ENCODE measurements at regions not wholly inside any gene's neighbourhood (a gene's known extent, or its start where the extent isn't known, plus 50 kb on each side); places are given as distances from the start of the nearest gene placed in this dataset.

DNA sequence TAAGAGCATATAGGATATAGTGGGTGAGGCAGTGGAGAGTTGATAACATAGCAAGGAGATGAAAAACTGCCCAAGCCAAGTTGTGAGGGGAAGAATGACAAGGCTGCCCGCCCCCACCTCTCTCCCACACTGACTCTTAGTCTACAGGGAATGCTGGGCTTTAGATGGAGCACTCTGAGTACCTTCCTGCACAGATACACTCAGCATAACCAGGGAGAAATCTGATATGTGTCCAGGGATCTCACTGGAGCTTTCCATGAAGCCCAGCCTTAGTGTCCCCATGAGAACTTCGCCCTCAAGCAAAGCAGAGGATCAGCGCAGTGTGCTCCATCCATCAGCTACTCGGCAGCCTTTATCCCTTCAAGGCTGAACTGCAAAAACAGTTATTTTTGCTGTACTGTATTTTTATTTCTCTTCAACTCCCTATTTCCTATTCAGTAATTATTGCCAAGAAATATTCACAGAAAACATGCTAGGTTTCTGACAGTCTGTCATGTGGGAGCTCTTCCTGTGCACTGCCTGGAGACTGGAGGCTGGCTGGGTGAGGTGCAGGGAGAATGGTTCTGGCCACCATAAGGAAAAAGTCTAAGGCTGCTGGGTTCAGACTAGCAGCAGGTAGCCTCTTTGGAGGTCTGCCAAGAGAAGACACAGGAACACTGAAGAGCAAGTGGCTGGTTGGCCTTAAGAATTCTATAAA is 475.2 kb upstream of the PPP2R3A start:
- no peak for DNase-seq

DNA sequence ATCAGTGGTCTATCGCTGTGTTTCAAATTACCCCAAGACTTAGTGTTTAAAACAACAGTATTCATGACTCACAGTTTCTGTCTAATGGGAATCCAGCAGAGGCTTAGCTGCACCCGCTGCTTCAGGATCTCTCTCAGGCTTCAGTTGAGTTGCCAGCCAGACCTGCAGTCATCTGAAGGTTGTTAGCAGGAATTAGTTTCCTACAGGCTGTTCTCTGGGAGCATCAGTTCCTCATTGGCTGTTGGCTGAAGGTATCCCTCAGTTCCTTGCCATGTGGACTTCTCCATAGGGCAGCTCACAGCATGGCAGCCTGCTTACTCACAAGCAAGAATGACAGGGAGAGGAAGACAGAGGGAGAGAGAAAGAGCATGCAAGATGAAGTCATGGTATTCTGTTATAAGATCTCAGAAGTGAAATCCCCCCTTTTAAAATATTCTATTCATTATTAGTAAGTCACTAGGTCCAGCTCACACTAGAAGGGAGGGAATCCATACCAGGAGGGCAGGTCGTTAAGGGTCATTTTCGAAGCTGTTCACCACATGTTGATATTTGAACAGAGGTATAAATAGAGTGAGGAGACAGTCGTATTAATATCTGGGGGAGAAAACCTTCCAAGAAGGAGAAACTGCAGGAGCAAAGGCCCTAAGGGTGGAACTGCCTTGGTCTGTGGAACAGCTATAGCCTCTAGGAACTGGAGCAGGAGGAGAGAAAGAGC is 473.9 kb upstream of the PPP2R3A start:
- DNase-seq, result no peak

DNA sequence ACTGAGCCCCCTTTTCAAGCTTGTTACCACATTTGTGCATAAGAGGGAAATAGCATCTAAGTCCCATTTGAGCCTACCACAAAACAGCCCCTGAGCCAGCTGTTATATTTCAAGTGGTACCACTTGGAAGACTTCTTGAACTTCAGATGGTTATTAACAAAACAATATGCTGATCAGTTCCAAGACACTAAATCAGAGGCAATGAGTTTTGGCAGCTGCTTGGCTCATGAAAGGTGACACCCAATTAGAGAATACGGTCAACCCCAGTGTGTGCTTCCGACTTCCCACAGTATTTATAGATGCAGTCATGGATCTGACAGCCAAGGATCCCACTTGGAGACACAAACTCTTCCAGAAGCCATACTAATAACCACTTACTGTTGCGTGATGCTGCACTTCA is 469.6 kb upstream of the PPP2R3A start:
- no peak for DNase-seq

DNA sequence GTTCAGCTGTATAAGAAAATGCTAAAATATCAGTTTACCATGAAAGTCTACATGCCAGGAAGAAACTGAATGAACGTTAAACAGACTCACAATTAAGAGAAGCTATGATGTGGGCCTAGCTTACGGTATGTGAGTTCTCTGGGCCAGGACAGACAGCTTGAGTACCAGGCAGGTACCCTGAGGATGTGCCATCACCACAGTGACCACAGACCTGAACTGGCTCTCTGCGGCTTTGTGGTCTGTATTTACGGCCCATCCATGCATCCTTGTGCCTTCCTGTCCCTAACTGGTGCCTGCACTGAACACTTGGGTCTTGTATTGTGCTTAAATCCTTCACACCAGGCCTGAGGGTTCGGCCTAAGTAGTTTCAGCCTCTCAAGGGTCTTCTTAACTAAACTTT is 467.5 kb upstream of the PPP2R3A start:
- DNase-seq, result no peak

DNA sequence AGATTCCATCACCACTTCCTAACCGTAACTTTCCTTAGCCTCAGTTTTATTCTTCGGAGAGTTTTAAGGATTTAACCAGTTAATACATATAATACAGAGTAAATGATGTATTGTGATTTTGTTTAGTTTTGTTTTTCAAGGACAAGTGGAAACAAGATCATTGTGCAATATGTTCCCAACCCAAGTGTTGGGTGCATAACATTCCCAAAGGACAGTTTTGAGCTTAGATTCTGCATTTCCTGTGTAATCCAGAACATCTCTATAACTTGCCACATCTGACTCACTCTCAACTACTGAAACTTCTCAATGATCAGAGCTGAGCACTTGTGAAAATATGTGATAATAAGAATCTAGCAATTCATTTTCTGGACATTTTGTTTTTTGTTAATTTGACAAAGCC is 466.1 kb upstream of the PPP2R3A start:
- DNase-seq, result no peak

DNA sequence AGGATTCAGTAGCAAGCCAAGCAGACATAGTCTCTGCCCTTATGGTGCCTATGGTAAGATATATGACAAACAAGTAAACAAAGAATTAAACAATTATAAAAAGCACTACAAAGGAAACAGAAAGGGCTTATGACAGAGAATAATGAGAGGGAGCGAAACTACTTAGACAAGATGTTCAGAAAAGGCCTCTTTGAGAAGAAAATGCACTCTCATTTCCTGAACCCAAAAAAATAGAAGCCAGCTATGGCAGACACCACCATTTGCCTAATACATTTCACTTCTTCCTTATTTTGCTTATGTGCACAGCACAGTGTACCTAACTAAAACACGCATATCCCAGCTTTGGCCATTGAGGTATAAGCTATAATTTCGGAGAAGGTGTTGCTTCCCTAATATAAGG is 465.5 kb upstream of the PPP2R3A start:
- DNase-seq, result no peak

DNA sequence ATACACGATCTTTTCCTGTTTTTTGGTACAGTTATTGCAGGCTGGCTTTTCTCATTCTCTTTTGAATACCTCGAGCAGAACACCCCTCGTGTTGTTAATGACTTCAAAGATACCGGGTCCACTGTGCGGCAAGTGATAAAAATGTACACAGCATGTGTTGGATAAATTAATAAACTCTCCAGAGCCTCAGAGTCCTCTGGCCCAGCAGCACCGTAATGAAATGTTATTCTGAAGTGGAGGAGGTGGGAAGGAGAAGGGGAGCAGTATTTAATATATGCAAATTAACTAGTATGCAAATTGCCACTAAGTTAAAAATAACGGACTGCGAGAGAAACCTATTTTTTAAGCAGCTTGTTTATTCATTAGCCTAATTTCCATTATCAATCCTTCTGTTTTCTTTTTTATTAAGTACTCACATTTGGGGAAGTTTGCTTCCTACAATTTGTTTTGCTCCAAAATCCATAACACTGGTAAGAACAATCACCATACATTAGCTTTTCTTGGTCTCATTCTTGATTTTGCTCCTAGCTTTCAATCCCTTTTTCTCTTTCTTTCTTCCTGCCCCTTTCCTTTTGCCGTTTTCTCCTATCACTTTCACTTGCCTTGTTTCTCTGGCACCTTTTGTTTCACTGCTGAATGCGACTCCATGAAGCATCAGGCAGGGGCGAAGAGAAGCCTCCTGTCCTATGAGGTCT is 462.3 kb upstream of the PPP2R3A start:
- no peak for DNase-seq

DNA sequence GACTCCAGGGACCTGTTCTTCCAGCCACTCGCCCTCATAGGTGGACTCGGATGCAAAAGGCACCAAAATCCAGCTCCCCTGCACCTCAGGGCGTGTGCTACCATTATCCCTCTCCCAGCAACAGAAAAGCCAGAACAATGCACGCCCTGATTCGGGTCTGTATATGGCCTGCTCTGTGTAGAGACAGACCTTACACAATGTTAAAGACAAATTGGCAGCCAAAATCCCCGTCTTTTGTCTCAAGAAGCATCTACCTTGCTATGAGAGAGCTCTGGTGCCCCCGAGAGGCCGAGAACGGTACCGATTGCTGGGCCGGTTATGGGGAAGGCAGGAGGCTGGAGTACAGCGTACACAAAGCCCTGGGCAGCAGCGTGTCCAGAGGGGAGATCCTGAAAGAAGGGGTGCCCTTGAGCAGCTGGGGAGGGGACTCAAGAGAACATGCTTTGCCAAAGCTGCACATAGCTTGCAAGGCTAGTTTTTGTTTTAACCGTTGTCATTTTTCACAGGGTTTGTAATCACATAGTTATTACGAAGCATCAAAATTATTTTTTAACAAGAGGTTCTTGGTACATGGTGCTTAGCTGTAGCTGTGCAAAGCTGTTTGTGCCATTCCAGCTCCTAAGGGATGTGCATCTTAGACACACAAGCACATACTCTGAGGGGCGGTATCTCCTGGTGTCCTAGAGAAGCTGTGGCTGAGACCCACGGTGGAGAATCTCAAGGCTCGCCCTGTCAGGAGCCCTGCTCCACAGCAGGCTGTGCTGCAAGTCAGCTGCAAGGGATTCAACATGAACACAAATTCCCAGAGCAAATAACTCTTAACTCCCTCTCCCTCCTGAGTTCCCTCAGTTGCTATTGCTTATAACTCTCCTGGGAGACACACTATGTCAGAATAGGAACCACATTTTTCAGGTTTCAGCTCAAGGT is 461.5 kb upstream of the PPP2R3A start:
- DNase-seq, result peak; percentile 4

DNA sequence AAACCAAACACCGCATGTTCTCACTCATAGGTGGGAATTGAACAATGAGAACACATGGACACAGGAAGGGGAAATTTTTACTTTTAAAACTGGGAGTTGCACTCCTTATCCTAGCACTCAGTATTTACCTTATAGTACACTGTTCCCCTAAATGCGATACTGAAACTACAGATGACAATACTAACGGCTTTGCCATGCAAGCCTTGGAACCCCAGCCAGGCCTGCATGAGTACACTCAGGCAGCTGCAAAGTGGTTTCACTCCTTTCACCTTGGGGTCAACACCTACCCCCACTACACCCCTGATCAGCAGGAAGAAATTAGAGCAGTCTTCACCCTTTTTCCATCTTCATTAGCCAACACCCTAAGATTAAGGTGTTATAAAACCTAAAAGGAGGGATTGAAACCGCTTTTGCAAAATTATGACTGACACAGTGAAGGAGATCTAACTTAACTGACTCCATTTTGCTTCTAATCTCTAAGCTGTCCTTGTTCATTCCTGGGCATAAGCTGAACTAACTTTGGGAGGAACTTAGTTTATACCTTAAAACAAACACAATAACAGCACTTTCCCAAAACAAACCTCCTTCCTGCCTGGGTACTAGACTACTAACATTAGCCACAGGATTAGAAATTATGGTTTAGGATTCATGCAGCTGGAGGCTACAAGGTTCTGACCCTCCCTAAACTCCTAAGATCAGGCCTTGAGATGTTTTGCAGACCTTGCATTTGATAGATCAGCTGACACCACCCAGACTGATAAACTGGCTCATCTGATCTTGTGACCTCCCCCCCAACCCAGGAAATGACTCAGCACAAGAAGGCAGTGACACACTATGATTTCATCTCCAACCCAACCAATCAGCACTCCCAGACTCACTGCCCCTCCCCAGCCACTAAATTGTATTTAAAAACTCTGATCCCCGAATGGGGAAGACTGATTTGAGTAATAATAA is 452.1 kb upstream of the PPP2R3A start:
- peak; percentile 5 for DNase-seq

DNA sequence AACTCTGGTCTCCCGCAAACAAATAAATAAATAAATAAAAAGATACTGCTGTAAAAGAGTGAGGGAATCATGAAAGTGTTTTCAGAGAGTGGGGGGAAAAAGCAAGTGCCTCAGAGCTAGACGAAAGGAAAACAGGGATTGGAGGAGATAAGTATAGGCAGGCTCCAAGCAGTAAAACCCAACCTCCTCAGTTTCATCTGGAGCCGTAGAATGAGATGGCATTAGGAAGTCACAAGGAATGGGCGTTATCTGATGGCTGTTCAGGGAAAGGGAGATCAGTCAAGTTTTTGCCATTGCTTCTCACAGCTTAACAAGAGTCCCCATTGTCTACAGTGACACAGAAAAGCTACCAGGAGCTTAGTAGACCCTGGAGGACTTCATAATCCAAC is 451.5 kb upstream of the PPP2R3A start:
- no peak for DNase-seq

DNA sequence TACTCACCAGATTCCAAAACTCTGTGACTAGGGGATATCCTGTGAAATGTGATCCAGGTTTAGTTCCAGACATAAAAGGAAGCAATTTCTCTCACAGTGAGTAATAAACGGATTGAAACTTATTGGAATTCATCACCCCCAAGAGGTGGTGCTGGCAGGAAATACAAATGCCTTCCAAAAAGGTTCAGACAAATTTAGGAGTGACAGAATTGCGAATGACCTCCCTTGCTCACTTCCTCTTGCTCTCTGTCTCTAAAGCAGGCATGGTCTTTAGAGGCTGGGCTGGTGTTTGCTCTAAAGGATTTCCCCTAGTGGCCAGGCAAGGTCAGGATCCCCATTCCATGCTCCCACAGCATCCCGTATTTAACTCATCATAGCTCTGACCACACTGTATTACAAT is 449.4 kb upstream of the PPP2R3A start:
- no peak for DNase-seq

DNA sequence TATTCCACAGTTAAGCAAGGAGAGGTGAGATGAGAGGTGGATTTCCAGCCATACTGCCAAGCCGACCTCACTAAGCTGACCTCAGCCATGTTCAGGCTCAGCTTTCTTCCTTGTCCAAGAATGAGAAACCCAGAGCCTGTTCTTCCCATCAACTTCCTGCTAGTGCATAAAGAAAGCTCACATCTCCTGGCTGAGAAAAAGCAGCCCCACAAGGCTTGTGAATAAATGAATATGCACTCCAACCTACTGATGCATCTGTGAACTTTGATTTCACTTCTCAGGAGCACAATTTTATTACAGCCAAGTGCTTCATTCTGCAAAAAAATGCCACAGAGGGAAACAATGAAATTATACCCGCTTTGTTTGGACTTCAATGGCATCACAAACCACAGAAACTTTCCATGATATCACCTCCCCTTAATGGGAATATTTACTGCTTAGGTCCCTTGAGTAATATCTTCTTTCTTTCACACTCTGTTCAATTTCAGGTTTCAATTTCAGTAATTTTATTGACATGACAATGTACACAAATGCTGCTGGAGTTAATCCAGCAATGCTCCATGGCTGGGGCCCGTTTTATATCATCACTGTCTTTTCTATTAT is 437.0 kb upstream of the PPP2R3A start:
- no peak for DNase-seq

DNA sequence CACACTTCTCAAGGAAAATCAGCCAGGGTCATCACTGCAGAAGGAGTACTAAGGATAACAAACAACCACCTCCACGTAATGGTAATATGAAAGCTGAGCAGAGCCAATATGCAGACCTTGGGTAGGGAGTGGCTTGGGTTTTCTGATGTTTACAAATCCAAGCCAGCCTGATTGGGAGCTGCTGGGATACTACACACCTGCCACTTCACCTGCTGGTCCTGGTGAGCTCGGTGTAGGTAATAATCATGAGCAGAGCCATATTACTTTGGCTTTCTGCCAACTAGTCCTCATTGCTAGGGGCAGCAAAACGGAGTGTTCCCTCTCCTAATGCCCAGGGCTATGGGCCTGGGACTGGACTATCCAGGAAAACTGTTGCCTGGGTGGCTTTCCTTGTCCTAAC is 433.5 kb upstream of the PPP2R3A start:
- DNase-seq, result no peak

DNA sequence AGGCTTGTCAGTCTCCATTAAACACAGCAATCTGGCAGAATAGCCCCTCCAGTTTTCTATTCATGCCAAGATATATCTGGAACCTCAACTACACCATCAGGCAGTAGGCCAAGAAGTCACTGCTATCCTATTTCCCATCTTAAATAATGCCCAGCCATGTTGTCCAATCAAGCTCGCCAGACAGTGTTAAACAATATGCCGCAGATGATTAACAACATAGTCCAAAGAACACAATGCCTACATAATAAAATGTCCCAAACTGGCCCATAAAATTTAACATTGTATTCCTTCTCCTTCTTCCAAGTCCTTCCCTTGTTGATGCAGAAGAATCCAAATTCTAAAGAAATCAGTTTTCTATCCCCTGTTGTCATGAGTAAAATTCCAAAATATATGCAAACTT is 427.4 kb upstream of the PPP2R3A start:
- DNase-seq, result no peak

DNA sequence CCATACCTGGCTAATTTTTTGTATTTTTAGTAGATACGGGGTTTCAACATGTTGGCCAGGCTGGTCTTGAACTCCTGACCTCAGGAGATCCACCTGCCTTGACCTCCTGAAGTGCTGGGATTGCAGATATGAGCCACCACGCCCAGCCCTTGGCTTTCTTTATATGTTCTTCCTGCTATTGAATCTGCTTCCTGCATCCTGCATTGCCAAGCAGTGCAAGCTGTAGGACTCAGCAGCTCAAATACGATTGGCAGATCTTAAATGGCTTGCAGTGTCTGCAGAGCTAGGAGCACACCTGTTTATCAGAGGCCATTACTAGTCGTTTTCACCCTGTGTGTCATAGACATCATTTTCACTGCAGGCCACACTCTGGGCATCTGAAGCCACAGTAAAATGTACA is 426.2 kb upstream of the PPP2R3A start:
- no peak for DNase-seq

DNA sequence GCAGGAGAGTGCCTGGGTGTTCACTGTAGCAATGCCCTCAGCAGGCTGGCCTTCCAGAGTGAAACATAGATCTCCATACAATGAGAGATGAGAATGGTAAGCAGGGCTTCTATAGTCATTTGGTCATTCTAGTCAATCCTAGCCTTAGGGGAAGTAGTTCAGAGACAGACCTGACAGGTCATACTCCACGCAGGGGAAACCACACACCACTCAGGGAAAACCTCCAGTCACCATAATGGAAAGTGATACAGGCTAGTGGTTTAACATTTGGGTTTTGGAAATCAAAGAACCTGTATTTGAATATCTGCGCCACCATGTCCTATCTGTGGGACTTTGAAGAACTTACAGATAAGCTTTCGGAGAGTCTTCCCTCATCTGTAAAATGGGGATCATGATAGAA is 425.7 kb upstream of the PPP2R3A start:
- DNase-seq, result no peak

DNA sequence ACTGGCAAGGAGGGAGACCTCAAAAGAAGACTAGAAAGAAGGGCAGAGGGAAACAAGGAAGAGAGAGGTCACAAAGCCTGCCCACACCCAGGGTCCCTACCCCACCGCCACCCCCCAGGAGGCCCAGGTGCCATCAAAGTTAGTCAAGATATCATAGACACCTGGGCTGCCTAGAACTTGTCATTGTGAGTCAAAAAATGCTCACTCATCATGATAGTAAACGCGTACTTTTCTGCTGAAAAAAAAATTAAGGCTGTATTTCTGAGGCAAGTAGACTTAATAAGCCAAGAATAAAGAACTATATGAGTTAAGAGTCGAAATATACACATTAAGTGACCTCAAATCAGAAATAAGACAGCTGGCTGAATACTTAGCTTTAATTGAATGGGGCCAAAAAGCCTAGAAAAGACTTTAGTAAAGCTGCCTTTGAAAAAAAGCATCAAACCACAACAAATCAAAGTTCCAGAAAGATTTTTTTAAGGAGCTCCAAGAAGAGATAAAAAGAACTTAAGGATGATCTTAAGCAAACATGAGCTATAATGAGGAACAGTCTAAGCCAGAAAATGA is 415.5 kb upstream of the PPP2R3A start:
- DNase-seq, result no peak

DNA sequence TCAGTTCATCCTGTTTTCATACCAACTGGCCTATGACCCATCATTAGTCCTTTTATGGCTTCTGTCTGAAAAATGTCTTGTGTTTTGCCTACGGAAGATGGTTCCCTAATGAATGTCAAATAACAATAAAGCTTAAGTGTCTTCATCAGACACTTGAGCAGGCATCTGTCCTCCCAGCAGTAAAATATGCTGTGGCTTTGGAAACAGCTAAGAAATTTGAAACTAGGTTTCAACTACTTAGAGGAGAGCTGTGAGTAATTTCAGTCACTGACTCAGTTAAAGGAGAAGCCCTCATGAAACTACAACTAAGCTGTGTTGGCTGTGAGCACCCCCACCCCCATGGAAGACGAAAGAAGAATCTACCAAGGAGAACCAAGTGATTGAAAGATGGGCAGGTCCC is 409.4 kb upstream of the PPP2R3A start:
- DNase-seq, result no peak

DNA sequence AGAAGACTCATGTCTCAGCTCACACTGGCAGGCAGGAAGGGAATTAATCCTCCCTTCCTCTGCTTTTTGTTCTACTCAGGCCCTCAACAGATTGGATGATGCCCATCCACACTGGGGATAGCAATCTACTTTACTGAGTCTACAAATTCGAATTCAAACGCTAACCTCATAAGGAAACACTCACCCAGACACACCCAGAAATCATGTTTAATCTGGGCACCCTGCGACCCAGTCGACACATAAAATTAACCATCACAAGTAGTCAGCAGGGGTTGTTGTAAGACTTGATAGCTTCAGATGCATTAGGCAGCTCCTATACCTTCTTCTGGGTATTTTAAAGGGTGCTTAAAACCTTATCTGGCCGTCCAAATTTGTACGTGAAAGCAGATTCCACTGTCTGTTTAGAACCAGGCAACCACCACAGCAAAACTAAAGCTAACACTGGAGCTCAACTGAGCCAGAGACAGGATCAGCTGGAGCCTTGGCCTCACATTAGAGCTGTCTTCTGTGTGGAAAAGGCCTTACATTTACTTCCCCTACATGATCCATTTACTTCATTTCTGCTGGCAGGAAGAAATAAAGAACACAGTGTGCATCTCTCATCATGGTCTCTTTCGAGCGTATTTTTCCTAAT is 407.3 kb upstream of the PPP2R3A start:
- DNase-seq, result no peak

DNA sequence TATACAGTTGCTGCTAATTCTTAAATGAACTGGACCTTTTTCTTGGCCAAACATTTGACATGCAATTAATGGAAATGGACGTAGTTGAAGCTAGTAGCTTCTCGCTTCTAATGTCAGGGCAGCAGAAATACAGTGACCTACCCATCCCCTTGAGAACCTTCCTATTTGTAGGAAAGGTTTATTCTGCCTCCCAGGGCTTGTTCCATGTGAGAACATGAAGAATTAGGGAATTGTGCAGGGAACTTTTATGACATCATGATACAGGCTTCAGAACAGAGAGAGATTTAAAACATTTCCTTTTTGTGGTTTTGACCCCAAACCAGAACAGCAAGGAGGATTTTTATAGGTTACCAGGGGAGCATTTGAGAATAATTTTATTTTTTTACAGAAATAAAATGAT is 406.6 kb upstream of the PPP2R3A start:
- DNase-seq, result no peak

DNA sequence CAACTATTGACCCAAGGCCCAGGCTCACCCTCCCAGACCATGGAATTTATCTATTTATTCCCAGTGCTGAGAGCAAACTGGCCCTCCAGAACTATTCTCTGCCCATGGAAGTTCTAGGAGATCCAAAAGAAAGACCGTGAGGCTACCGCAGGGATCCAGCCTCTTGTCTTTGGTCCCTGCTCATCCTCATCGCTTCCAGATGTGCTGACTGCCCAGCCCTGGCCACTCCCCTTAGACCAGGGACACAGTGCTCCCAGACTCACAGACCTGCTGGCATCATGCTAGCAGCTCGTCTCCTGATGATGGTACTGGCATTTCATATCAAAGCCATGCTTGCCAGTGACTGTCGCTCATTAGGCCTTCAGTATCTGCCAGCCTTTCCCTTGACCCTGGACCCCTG is 405.7 kb upstream of the PPP2R3A start:
- DNase-seq, result no peak

Measured in NCI-H226 (cell line).